ENCODE measurements at regions not wholly inside any gene's neighbourhood (a gene's known extent, or its start where the extent isn't known, plus 50 kb on each side); places are given as distances from the start of the nearest gene placed in this dataset.
"Not testable (repeated sequence)": the region's sequence is repeated elsewhere in the genome, so short reads cannot be mapped to it uniquely, and the experiment has no call there.

- Mint-ChIP-seq H3K36me3 (ENCODE audit: insufficient read depth) (no peaks in the 10 kb centered on the region), H3K4me3 (ENCODE audit: low read depth) (no peak overlapping the region), H3K9me3 (ENCODE audit: low read depth) (no peaks in the 10 kb centered on the region), H3K27me3 (no peaks in the 10 kb centered on the region), H3K27ac (no peak overlapping the region), H3K4me1 (ENCODE audit: low read depth) (peaks cover 3% of the 10 kb centered on the region)
- TF ChIP-seq CTCF (IDR thresholded peaks at IDR 0.05; ENCODE audit: unreplicated experiment), result no peak
- DNase-seq (ENCODE audit: low spot score, unreplicated experiment), result no peak
Observed at GRCh38 chr2:48233005-48233404, 81.5 kb upstream of the FOXN2 start.

- H3K36me3 Mint-ChIP-seq (ENCODE audit: insufficient read depth); H3K27ac Mint-ChIP-seq; H3K4me3 Mint-ChIP-seq (ENCODE audit: low read depth); DNase-seq (ENCODE audit: low spot score, unreplicated experiment); H3K4me1 Mint-ChIP-seq (ENCODE audit: low read depth); H3K9me3 Mint-ChIP-seq (ENCODE audit: low read depth); H3K27me3 Mint-ChIP-seq: not testable (repeated sequence)
Observed at GRCh38 chr2:48233824-48234223, 80.7 kb upstream of the FOXN2 start.

- no peaks in the 10 kb centered on the region for H3K36me3 Mint-ChIP-seq (ENCODE audit: insufficient read depth)
- H3K27ac Mint-ChIP-seq, result no peak overlapping the region
- peaks cover 3% of the 10 kb centered on the region for H3K4me1 Mint-ChIP-seq (ENCODE audit: low read depth)
- TF ChIP-seq CTCF (IDR thresholded peaks at IDR 0.05; ENCODE audit: unreplicated experiment), result no peak
- no peaks in the 10 kb centered on the region for H3K9me3 Mint-ChIP-seq (ENCODE audit: low read depth)
- no peak for DNase-seq (ENCODE audit: low spot score, unreplicated experiment)
- no peak overlapping the region for H3K4me3 Mint-ChIP-seq (ENCODE audit: low read depth)
- no peaks in the 10 kb centered on the region for H3K27me3 Mint-ChIP-seq
Observed at GRCh38 chr2:48235076-48235475, 79.4 kb upstream of the FOXN2 start.

GRCh38 chr2:48238381-48238780 lies 76.1 kb upstream of the FOXN2 start:
- peaks cover 3% of the 10 kb centered on the region for H3K4me1 Mint-ChIP-seq (ENCODE audit: low read depth)
- no peaks in the 10 kb centered on the region for H3K27me3 Mint-ChIP-seq
- H3K27ac Mint-ChIP-seq, result no peak overlapping the region

GRCh38 chr2:48240912-48241311 lies 73.6 kb upstream of the FOXN2 start:
- Mint-ChIP-seq H3K36me3 (ENCODE audit: insufficient read depth) (no peaks in the 10 kb centered on the region), H3K27ac (no peak overlapping the region), H3K9me3 (ENCODE audit: low read depth) (no peaks in the 10 kb centered on the region), H3K27me3 (no peaks in the 10 kb centered on the region), H3K4me1 (ENCODE audit: low read depth) (peaks cover 3% of the 10 kb centered on the region), H3K4me3 (ENCODE audit: low read depth) (no peak overlapping the region)
- DNase-seq (ENCODE audit: low spot score, unreplicated experiment), result no peak
- TF ChIP-seq CTCF (IDR thresholded peaks at IDR 0.05; ENCODE audit: unreplicated experiment), result no peak

More at GRCh38 chr2:48238381-48238780, 76.1 kb upstream of the FOXN2 start:
- no peaks in the 10 kb centered on the region for H3K9me3 Mint-ChIP-seq (ENCODE audit: low read depth)
- DNase-seq (ENCODE audit: low spot score, unreplicated experiment), result no peak
- no peak overlapping the region for H3K4me3 Mint-ChIP-seq (ENCODE audit: low read depth)
- H3K36me3 Mint-ChIP-seq (ENCODE audit: insufficient read depth), result no peaks in the 10 kb centered on the region
- TF ChIP-seq CTCF (IDR thresholded peaks at IDR 0.05; ENCODE audit: unreplicated experiment), result no peak

GRCh38 chr2:48247206-48247605 lies 67.3 kb upstream of the FOXN2 start:
- no peaks in the 10 kb centered on the region for H3K27me3 Mint-ChIP-seq
- no peak for TF ChIP-seq CTCF (IDR thresholded peaks at IDR 0.05; ENCODE audit: unreplicated experiment)
- DNase-seq (ENCODE audit: low spot score, unreplicated experiment), result no peak
- no peaks in the 10 kb centered on the region for H3K9me3 Mint-ChIP-seq (ENCODE audit: low read depth)
- H3K27ac Mint-ChIP-seq, result no peak overlapping the region
- H3K4me3 Mint-ChIP-seq (ENCODE audit: low read depth), result no peak overlapping the region
- no peaks in the 10 kb centered on the region for H3K36me3 Mint-ChIP-seq (ENCODE audit: insufficient read depth)
- no peaks in the 10 kb centered on the region for H3K4me1 Mint-ChIP-seq (ENCODE audit: low read depth)
